ENCODE measurements at regions not wholly inside any gene's neighbourhood (a gene's known extent, or its start where the extent isn't known, plus 50 kb on each side); places are given as distances from the start of the nearest gene placed in this dataset.

GRCh38 chr6:15849395-15849794, 186.6 kb upstream of the DTNBP1 start:
- 94% methylated on average over 4 of the region's 4 CpGs for WGBS
- H3K9me3 ChIP-seq = no peaks in the 10 kb centered on the region
- H3K4me1 ChIP-seq (replicated peaks) = no peaks in the 10 kb centered on the region
- TF ChIP-seq POLR2AphosphoS5 (IDR thresholded peaks at IDR 0.05) = no peak
- no peak for TF ChIP-seq POLR2A (IDR thresholded peaks at IDR 0.05)
- TF ChIP-seq CTCF (IDR thresholded peaks at IDR 0.05) = no peak
- intact Hi-C loops (cut with DNase I) = no loop called here
- H3K27ac ChIP-seq = no peak overlapping the region
- no peak for DNase-seq (ENCODE audit: low spot score)
- no peaks in the 10 kb centered on the region for H3K27me3 ChIP-seq (replicated peaks; ENCODE audit: insufficient read depth)
- H3K4me3 ChIP-seq = no peak overlapping the region
- no peaks in the 10 kb centered on the region for H3K36me3 ChIP-seq

DNA sequence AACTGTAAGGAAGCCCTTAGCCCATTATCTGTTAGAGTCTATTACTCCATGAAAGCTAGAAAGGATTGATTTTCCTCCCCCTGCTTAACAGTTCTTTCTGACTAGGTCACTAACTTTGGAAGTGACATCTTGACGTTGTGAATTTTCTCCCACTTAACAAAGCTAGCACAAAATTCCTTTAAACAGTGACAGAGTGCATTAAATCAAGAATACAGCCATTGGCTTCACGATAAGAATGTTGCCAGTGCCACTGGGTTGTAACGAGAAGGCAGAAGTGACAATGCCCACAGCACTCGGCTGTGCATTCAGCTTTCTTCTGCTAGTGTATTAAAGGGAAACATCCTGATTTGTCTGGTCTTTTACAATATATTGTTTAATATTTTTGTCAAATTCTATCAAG, 182.7 kb upstream of the DTNBP1 start:
- 84% methylated on average over 4 of the region's 4 CpGs for WGBS
- DNase-seq (ENCODE audit: low spot score) = no peak
- Histone ChIP-seq H3K27ac (no peak overlapping the region), H3K27me3 (replicated peaks; ENCODE audit: insufficient read depth) (no peaks in the 10 kb centered on the region), H3K4me3 (no peak overlapping the region), H3K9me3 (no peaks in the 10 kb centered on the region), H3K4me1 (replicated peaks) (no peaks in the 10 kb centered on the region), H3K36me3 (no peaks in the 10 kb centered on the region)
- TF ChIP-seq POLR2AphosphoS5 (IDR thresholded peaks at IDR 0.05) = no peak
- TF ChIP-seq CTCF (IDR thresholded peaks at IDR 0.05) = no peak
- no peak for TF ChIP-seq POLR2A (IDR thresholded peaks at IDR 0.05)
- intact Hi-C loops (cut with DNase I) = no loop called here

DNA sequence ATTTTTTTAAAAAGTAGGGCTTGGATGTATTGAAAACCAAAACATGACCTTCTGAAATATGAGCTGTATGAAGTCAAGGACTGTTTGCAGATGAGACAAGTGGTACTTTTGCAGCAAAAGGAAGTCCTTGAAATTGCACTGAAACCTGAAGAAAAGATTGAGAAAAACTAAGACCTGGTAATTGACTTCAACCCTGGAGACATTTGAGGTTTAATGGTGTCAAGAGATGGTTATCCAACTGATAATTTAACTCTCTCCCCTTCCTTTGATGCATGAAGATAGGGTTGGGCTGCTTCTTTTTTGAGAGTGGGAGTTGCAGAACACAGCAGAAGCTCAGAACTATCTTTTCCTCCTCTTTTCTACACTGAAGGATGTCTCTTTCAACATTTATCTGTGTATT, 180.9 kb upstream of the DTNBP1 start:
- no peaks in the 10 kb centered on the region for H3K9me3 ChIP-seq
- H3K27ac ChIP-seq = no peak overlapping the region
- H3K4me1 ChIP-seq (replicated peaks) = no peaks in the 10 kb centered on the region
- intact Hi-C loops (cut with DNase I) = no loop called here
- no peaks in the 10 kb centered on the region for H3K36me3 ChIP-seq
- TF ChIP-seq POLR2A (IDR thresholded peaks at IDR 0.05) (no peak), CTCF (IDR thresholded peaks at IDR 0.05) (no peak), POLR2AphosphoS5 (IDR thresholded peaks at IDR 0.05) (no peak)
- H3K27me3 ChIP-seq (replicated peaks; ENCODE audit: insufficient read depth) = no peaks in the 10 kb centered on the region
- DNase-seq (ENCODE audit: low spot score) = no peak
- H3K4me3 ChIP-seq = no peak overlapping the region

DNA sequence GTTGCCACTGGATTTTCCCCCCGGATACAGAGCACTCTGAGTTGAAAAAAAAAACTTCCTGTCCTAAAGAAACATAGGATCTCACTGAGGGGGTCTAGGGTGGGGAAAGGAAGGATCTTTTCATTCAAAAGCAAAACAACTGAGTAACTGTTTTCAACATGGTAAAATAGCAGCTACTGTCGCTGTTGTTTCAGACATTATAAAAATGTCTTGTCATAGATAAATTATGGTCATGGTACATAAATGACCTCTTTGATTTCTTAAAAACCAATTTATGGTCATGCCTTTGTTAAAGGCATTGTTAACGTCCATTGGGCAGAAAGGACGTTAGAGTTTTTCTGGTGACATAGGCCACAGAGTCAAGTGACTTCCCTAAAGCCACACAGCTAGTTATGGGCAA, 180.4 kb upstream of the DTNBP1 start:
- no peaks in the 10 kb centered on the region for H3K9me3 ChIP-seq
- DNase-seq (ENCODE audit: low spot score) = no peak
- intact Hi-C loops (cut with DNase I) = no loop called here
- no peak overlapping the region for H3K27ac ChIP-seq
- WGBS = 47% methylated on average over 4 of the region's 4 CpGs
- no peak for TF ChIP-seq POLR2AphosphoS5 (IDR thresholded peaks at IDR 0.05)
- H3K4me1 ChIP-seq (replicated peaks) = no peaks in the 10 kb centered on the region
- H3K4me3 ChIP-seq = no peak overlapping the region
- no peaks in the 10 kb centered on the region for H3K36me3 ChIP-seq
- H3K27me3 ChIP-seq (replicated peaks; ENCODE audit: insufficient read depth) = no peaks in the 10 kb centered on the region

DNA sequence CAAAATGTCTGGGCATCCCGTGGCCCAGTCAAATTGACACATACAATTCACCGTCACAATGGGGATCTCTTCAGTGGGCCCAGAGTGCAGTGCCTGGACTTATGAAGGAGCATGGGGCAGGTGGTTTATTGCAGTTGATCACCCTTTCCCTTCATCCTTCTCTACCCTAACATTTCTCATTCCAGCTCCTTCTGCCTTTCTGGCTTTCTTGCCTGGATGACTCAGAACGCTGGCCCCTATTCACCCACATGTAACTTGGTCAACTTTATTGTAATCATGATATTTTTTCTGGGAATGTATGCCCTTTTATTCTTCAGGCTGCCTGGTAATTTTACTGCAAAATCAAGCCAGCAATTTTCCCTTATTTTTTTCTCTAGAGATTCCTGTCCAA, 179.9 kb upstream of the DTNBP1 start:
- TF ChIP-seq POLR2AphosphoS5 (IDR thresholded peaks at IDR 0.05) (no peak), CTCF (IDR thresholded peaks at IDR 0.05) (no peak), POLR2A (IDR thresholded peaks at IDR 0.05) (no peak)
- intact Hi-C loops (cut with DNase I) = no loop called here
- DNase-seq (ENCODE audit: low spot score) = no peak
- Histone ChIP-seq H3K36me3 (no peaks in the 10 kb centered on the region), H3K4me3 (no peak overlapping the region), H3K27ac (no peak overlapping the region), H3K4me1 (replicated peaks) (no peaks in the 10 kb centered on the region), H3K9me3 (no peaks in the 10 kb centered on the region), H3K27me3 (replicated peaks; ENCODE audit: insufficient read depth) (no peaks in the 10 kb centered on the region)
- WGBS = 72% methylated on average over 3 of the region's 3 CpGs

Measured in prostate gland (tissue), 2 donors.